ENCODE measurements at regions not wholly inside any gene's neighbourhood (a gene's known extent, or its start where the extent isn't known, plus 50 kb on each side); places are given as distances from the start of the nearest gene placed in this dataset.

- Histone ChIP-seq H3K4me2 (ENCODE audit: extremely low read depth, insufficient read depth, low read length) (no peak overlapping the region), H4K20me1 (ENCODE audit: control insufficient read depth, extremely low read depth, insufficient read depth, low read length) (no peaks in the 10 kb centered on the region), H3K4me1 (ENCODE audit: control insufficient read depth, extremely low read depth, insufficient read depth, low read length) (peaks cover 3% of the 10 kb centered on the region), H3K36me3 (ENCODE audit: control insufficient read depth, insufficient read depth, low read length) (no peaks in the 10 kb centered on the region), H2AFZ (ENCODE audit: low read length) (no peak overlapping the region), H3K27me3 (ENCODE audit: control insufficient read depth, insufficient read depth, low read length) (no peaks in the 10 kb centered on the region), H3K4me3 (replicated peaks in 1 of 4; ENCODE audit: control extremely low read depth in 1 of 4, insufficient read depth in 1 of 4, low read depth in 3 of 4, low read length in 4 of 4) (no peak overlapping the region), H3K9ac (ENCODE audit: insufficient read depth, low read length) (no peak overlapping the region), H3K9me3 (ENCODE audit: control insufficient read depth, insufficient read depth, low read depth, low read length) (no peaks in the 10 kb centered on the region), H3K27ac (ENCODE audit: insufficient read depth, low read length) (no peak overlapping the region), H3K79me2 (ENCODE audit: control insufficient read depth, insufficient read depth, low read length) (no peaks in the 10 kb centered on the region)
- no peak for DNase-seq (ENCODE audit: low read depth in 2 of 2)
- TF ChIP-seq CTCF (conservative IDR thresholded peaks at IDR 0.05 in 1 of 2, IDR thresholded peaks at IDR 0.05 in 1 of 2; ENCODE audit: low read depth in 1 of 2, low read length in 2 of 2) (no peak), EZH2 (IDR thresholded peaks at IDR 0.05; ENCODE audit: low read length, missing control alignments) (no peak)
These were observed 52.4 kb upstream of the HMHB1 start for GRCh38 chr5:143759396-143760130.

GRCh38 chr5:143758750-143759149, 53.2 kb upstream of the HMHB1 start:
- Histone ChIP-seq H2AFZ (ENCODE audit: low read length) (no peak overlapping the region), H3K79me2 (ENCODE audit: control insufficient read depth, insufficient read depth, low read length) (no peaks in the 10 kb centered on the region), H3K4me1 (ENCODE audit: control insufficient read depth, extremely low read depth, insufficient read depth, low read length) (peaks cover 3% of the 10 kb centered on the region), H3K27ac (ENCODE audit: insufficient read depth, low read length) (no peak overlapping the region), H3K9me3 (ENCODE audit: control insufficient read depth, insufficient read depth, low read depth, low read length) (no peaks in the 10 kb centered on the region), H3K9ac (ENCODE audit: insufficient read depth, low read length) (no peak overlapping the region), H4K20me1 (ENCODE audit: control insufficient read depth, extremely low read depth, insufficient read depth, low read length) (no peaks in the 10 kb centered on the region), H3K4me3 (replicated peaks in 1 of 4; ENCODE audit: control extremely low read depth in 1 of 4, insufficient read depth in 1 of 4, low read depth in 3 of 4, low read length in 4 of 4) (no peak overlapping the region), H3K27me3 (ENCODE audit: control insufficient read depth, insufficient read depth, low read length) (no peaks in the 10 kb centered on the region), H3K4me2 (ENCODE audit: extremely low read depth, insufficient read depth, low read length) (peak overlapping the region; percentile 25), H3K36me3 (ENCODE audit: control insufficient read depth, insufficient read depth, low read length) (no peaks in the 10 kb centered on the region)
- peak in 1 of 2 donors; percentile 89 for DNase-seq (ENCODE audit: low read depth in 2 of 2)
- TF ChIP-seq EZH2 (IDR thresholded peaks at IDR 0.05; ENCODE audit: low read length, missing control alignments): no peak
- TF ChIP-seq CTCF (conservative IDR thresholded peaks at IDR 0.05 in 1 of 2, IDR thresholded peaks at IDR 0.05 in 1 of 2; ENCODE audit: low read depth in 1 of 2, low read length in 2 of 2): no peak

- Histone ChIP-seq H3K4me3 (replicated peaks in 1 of 4; ENCODE audit: control extremely low read depth in 1 of 4, insufficient read depth in 1 of 4, low read depth in 3 of 4, low read length in 4 of 4) (no peak overlapping the region), H3K36me3 (ENCODE audit: control insufficient read depth, insufficient read depth, low read length) (no peaks in the 10 kb centered on the region), H3K4me2 (ENCODE audit: extremely low read depth, insufficient read depth, low read length) (no peak overlapping the region), H3K79me2 (ENCODE audit: control insufficient read depth, insufficient read depth, low read length) (no peaks in the 10 kb centered on the region), H3K9me3 (ENCODE audit: control insufficient read depth, insufficient read depth, low read depth, low read length) (no peaks in the 10 kb centered on the region), H3K9ac (ENCODE audit: insufficient read depth, low read length) (no peak overlapping the region), H3K4me1 (ENCODE audit: control insufficient read depth, extremely low read depth, insufficient read depth, low read length) (peaks cover 3% of the 10 kb centered on the region), H4K20me1 (ENCODE audit: control insufficient read depth, extremely low read depth, insufficient read depth, low read length) (no peaks in the 10 kb centered on the region), H3K27ac (ENCODE audit: insufficient read depth, low read length) (no peak overlapping the region), H2AFZ (ENCODE audit: low read length) (no peak overlapping the region), H3K27me3 (ENCODE audit: control insufficient read depth, insufficient read depth, low read length) (no peaks in the 10 kb centered on the region)
- no peak for DNase-seq (ENCODE audit: low read depth in 2 of 2)
- TF ChIP-seq CTCF (conservative IDR thresholded peaks at IDR 0.05 in 1 of 2, IDR thresholded peaks at IDR 0.05 in 1 of 2; ENCODE audit: low read depth in 1 of 2, low read length in 2 of 2): no peak
- TF ChIP-seq EZH2 (IDR thresholded peaks at IDR 0.05; ENCODE audit: low read length, missing control alignments): no peak
These were observed 53.9 kb upstream of the HMHB1 start for GRCh38 chr5:143758015-143758414.

Measured in fibroblast of lung (primary cell).